WERI-Rb-1 (cell line): ENCODE measurements at regions not wholly inside any gene's neighbourhood (a gene's known extent, or its start where the extent isn't known, plus 50 kb on each side); places are given as distances from the start of the nearest gene placed in this dataset.

Source experiments
- DNase-seq: peaks from one replicate; pipeline ENCODE4 v3.0.0-alpha.2; 2020
- H3K27ac ChIP-seq: fragments of 250-450 bp; sonication (Bioruptor Pico); 2 replicates; pipeline ENCODE4 v1.5.1; 2020; ENCODE audit warnings: mild to moderate bottlenecking, moderate library complexity
- H3K27me3 ChIP-seq: fragments of 250-450 bp; sonication (Bioruptor Pico); 2 replicates; pipeline ENCODE4 v1.5.1; 2021; ENCODE audit warnings: mild to moderate bottlenecking, low read depth, moderate library complexity; ENCODE audit not compliant: insufficient read depth, severe bottlenecking
- H3K36me3 ChIP-seq: fragments of 250-450 bp; sonication (Bioruptor Pico); 2 replicates; pipeline ENCODE4 v1.5.1; 2020; ENCODE audit warnings: mild to moderate bottlenecking, moderate library complexity
- H3K4me3 ChIP-seq: 2 replicates; pipeline ENCODE4 v1.5.1; 2011; ENCODE audit warnings: low read depth, mild to moderate bottlenecking, control low read depth, low read length
- H3K9me3 ChIP-seq: fragments of 250-450 bp; sonication (Bioruptor Pico); 2 replicates; pipeline ENCODE4 v1.5.1; 2021; ENCODE audit warnings: mild to moderate bottlenecking, moderate library complexity; ENCODE audit not compliant: severe bottlenecking
- TF ChIP-seq, protein P1 (sequence below): IDR thresholded peaks from 2 replicates; pipeline ENCODE4 v1.5.1; 2011; ENCODE audit warnings: low read depth, mild to moderate bottlenecking, control low read depth, inconsistent platforms, low read length

DNA sequence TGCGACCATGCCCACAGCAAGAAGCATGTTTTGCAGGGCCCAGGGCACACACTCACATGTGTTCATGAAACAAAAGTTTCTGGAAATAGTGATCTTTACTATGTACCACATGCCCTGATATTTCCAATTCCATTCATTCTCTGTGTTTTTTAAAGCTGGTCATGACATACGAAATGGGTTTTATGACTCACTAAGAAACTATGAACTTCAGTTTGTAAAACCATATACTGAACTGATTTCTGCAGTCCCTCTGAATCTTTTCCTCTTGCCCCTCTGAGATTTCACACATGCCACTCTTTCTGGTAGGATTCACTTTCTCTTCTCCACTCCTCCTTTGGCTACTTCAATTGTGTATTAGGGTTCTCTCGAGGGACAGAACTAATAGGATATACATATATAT lies 416.1 kb upstream of the TRPC7 start:
- Histone ChIP-seq H3K27me3 (no peaks in the 10 kb centered on the region), H3K27ac (no peak overlapping the region), H3K9me3 (no peaks in the 10 kb centered on the region), H3K4me3 (no peak overlapping the region), H3K36me3 (no peaks in the 10 kb centered on the region)
- no peak for DNase-seq
- TF ChIP-seq, protein P1, sequence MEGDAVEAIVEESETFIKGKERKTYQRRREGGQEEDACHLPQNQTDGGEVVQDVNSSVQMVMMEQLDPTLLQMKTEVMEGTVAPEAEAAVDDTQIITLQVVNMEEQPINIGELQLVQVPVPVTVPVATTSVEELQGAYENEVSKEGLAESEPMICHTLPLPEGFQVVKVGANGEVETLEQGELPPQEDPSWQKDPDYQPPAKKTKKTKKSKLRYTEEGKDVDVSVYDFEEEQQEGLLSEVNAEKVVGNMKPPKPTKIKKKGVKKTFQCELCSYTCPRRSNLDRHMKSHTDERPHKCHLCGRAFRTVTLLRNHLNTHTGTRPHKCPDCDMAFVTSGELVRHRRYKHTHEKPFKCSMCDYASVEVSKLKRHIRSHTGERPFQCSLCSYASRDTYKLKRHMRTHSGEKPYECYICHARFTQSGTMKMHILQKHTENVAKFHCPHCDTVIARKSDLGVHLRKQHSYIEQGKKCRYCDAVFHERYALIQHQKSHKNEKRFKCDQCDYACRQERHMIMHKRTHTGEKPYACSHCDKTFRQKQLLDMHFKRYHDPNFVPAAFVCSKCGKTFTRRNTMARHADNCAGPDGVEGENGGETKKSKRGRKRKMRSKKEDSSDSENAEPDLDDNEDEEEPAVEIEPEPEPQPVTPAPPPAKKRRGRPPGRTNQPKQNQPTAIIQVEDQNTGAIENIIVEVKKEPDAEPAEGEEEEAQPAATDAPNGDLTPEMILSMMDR: no peak

DNA sequence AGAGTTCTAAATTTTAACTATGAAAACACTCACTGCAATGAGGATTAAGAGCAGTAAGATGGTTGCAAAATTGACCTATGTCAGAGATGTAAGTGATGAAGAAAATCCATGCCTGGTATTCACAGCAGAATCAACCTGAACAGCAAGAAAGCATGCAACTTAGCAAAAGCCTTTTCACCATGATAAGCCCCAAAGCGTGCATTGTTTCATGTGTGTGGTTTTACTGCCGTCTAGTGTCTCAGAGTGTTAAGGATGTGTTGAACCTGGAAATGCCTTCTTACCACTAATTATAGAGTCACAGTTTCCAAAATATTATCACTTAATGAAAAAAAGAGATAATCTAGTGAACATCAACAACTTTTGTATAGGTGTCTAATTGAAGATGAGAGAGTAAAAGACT lies 415.2 kb upstream of the TRPC7 start:
- no peak for DNase-seq
- H3K4me3 ChIP-seq: no peak overlapping the region
- no peaks in the 10 kb centered on the region for H3K9me3 ChIP-seq
- H3K36me3 ChIP-seq: no peaks in the 10 kb centered on the region
- TF ChIP-seq, protein P1: peak; percentile 33
- no peaks in the 10 kb centered on the region for H3K27me3 ChIP-seq
- H3K27ac ChIP-seq: no peak overlapping the region

DNA sequence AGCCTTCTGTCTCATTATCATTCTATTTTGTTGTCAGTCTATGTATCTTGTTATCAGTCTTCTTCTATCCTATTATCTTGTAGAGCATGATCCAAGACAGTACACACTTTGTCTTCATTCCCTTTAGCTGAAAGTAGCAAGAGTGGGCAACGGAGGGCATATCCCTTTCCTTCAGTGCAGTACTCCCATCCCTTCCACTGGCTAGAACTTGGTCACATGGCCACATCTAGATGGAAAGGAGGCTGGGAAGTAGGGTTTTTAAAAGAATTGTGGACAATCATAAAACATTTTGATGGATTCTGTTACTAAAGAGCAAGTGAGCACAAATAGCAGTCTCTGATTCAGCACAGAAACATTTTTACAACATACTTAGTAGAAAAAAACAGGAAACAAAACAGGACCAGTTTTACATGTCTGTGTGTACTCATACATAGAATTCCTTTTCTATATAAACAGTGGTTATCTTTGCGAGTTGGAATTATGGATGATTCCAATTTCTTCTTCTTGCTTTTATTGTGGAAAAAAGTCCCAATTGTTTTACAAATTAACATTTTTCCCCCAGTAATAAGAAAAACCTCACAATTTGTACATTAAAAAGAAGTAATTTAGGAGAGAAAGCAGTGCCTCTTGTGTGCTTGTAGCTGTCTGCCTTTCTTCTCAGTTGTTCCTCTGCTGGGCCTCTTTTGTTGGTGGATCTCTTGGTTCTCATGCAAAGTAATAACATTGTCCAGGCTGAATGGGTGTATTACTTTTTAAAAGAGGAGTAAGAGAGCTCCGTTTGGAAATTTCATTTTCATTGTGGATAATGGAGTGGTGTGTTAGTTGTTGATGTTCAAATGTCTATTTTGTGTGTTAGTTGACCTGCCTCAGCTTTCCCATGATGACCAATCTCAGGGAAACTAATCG lies 410.9 kb upstream of the TRPC7 start:
- no peaks in the 10 kb centered on the region for H3K9me3 ChIP-seq
- H3K4me3 ChIP-seq: no peak overlapping the region
- no peak overlapping the region for H3K27ac ChIP-seq
- H3K36me3 ChIP-seq: no peaks in the 10 kb centered on the region
- no peak for DNase-seq
- TF ChIP-seq, protein P1: no peak
- no peaks in the 10 kb centered on the region for H3K27me3 ChIP-seq

DNA sequence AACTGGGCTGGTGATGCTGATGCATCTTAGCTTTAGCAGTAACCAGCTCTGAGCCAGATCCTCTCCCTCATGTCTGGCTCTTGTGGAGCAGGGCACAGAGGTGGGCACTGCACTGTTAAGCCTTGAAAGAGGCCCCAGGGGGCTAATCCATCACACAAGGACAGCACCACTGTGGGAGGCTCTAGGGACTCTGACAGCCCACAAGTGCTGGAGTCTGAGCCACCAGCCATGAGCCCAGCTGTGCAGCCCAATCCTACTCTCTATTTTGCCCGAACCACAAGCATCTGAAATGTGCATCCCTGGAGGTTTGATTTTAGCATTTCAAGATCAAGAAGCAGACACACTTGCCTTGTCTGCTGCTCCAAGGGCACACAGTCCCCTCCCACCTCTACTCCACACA lies 407.1 kb upstream of the TRPC7 start:
- Histone ChIP-seq H3K9me3 (no peaks in the 10 kb centered on the region), H3K36me3 (no peaks in the 10 kb centered on the region), H3K27me3 (no peaks in the 10 kb centered on the region), H3K4me3 (no peak overlapping the region), H3K27ac (no peak overlapping the region)
- TF ChIP-seq, protein P1: no peak
- DNase-seq: no peak

DNA sequence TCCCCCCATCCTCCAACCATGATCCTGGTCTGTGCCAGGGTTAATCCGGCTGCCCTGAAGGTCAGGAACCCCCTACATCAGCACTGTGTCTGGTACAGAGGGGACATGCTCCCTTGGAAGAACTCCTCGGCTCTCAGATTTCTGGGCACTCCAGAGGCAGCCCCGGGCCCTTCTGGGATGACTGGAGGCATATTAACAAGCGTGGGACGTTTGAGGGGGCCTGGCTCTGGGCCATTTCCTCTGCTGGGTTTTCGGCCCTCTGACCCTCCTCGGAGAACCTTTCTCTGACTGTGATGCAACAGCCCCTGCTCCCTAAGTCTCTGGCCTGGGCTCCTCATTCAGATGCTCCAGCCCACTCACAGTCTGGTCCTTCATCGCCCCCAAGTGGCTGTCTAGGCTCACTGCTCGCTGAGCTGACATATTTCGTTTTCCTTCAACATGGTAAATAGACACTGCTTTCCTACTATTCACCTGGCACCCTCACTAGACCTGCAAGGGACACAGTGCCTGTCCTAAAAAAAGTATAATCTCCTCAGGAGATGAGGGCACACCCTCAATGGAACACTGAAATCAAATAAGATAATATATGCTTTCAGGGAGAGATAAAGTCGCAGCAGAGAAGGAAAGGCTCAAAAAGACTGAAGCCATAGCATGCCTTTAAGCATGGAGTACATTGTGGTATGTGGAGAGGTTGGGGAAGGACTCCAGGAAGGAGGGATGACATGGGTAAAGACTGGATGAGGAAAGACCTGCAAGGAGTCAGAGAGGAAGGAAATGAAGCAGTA lies 404.7 kb upstream of the TRPC7 start:
- Histone ChIP-seq H3K27ac (no peak overlapping the region), H3K27me3 (no peaks in the 10 kb centered on the region), H3K36me3 (no peaks in the 10 kb centered on the region), H3K9me3 (no peaks in the 10 kb centered on the region), H3K4me3 (no peak overlapping the region)
- TF ChIP-seq, protein P1: peak; percentile 92
- DNase-seq: peak; percentile 75
